Neural crest cell (in vitro differentiated cells): ENCODE measurements at regions not wholly inside any gene's neighbourhood (a gene's known extent, or its start where the extent isn't known, plus 50 kb on each side); places are given as distances from the start of the nearest gene placed in this dataset.

ENCODE experiments used
- DNase-seq: peaks from one replicate; pipeline ENCODE4 v3.0.0; 2021; ENCODE audit warnings: low read depth, mixed read lengths, low spot score
- H3K27ac Mint-ChIP-seq: one replicate; pipeline ENCODE4 v1.8.0; 2021; ENCODE audit warnings: mild to moderate bottlenecking, mixed read lengths; ENCODE audit not compliant: unreplicated experiment
- H3K27me3 Mint-ChIP-seq: 2 replicates; pipeline ENCODE4 v1.8.0; 2021; ENCODE audit warnings: low read depth, mild to moderate bottlenecking, mixed read lengths
- H3K36me3 Mint-ChIP-seq: 2 replicates; pipeline ENCODE4 v1.8.0; 2021; ENCODE audit warnings: low read depth, mild to moderate bottlenecking, mixed read lengths
- H3K4me1 Mint-ChIP-seq: 2 replicates; pipeline ENCODE4 v1.8.0; 2021; ENCODE audit warnings: mixed read lengths
- H3K4me3 Mint-ChIP-seq: one replicate; pipeline ENCODE4 v1.8.0; 2021; ENCODE audit warnings: mild to moderate bottlenecking, mixed read lengths
- H3K9me3 Mint-ChIP-seq: 2 replicates; pipeline ENCODE4 v1.8.0; 2021; ENCODE audit warnings: mixed read lengths
- CTCF ChIP-seq: fragments of 200-600 bp; sonication (generic); conservative IDR thresholded peaks from 2 replicates; pipeline ENCODE4 v1.5.0; 2021; ENCODE audit warnings: antibody characterized with exemption, mild to moderate bottlenecking

GRCh38 chr12:77724367-77724957, 106.2 kb upstream of the NAV3 start:
- TF ChIP-seq CTCF, result peak; percentile 69
- H3K9me3 Mint-ChIP-seq, result no peaks in the 10 kb centered on the region
- no peak overlapping the region for H3K4me3 Mint-ChIP-seq
- no peak for DNase-seq
- H3K36me3 Mint-ChIP-seq, result no peaks in the 10 kb centered on the region
- no peaks in the 10 kb centered on the region for H3K27me3 Mint-ChIP-seq
- H3K27ac Mint-ChIP-seq, result no peak overlapping the region
- H3K4me1 Mint-ChIP-seq, result no peaks in the 10 kb centered on the region

- no peak for TF ChIP-seq CTCF
- H3K27me3 Mint-ChIP-seq, result no peaks in the 10 kb centered on the region
- no peaks in the 10 kb centered on the region for H3K36me3 Mint-ChIP-seq
- no peak for DNase-seq
- no peak overlapping the region for H3K4me3 Mint-ChIP-seq
- H3K27ac Mint-ChIP-seq, result no peak overlapping the region
- H3K4me1 Mint-ChIP-seq, result no peaks in the 10 kb centered on the region
- no peaks in the 10 kb centered on the region for H3K9me3 Mint-ChIP-seq
Measured at GRCh38 chr12:77723308-77723707, 107.4 kb upstream of the NAV3 start.

GRCh38 chr12:77722536-77722935, 108.2 kb upstream of the NAV3 start:
- TF ChIP-seq CTCF, result no peak
- H3K4me1 Mint-ChIP-seq, result no peaks in the 10 kb centered on the region
- no peaks in the 10 kb centered on the region for H3K36me3 Mint-ChIP-seq
- no peak overlapping the region for H3K4me3 Mint-ChIP-seq
- no peak overlapping the region for H3K27ac Mint-ChIP-seq
- no peak for DNase-seq
- no peaks in the 10 kb centered on the region for H3K9me3 Mint-ChIP-seq
- no peaks in the 10 kb centered on the region for H3K27me3 Mint-ChIP-seq

- no peaks in the 10 kb centered on the region for H3K4me1 Mint-ChIP-seq
- H3K4me3 Mint-ChIP-seq, result no peak overlapping the region
- peak; percentile 45 for TF ChIP-seq CTCF
- no peaks in the 10 kb centered on the region for H3K36me3 Mint-ChIP-seq
- no peaks in the 10 kb centered on the region for H3K27me3 Mint-ChIP-seq
- no peak for DNase-seq
- H3K9me3 Mint-ChIP-seq, result no peaks in the 10 kb centered on the region
- H3K27ac Mint-ChIP-seq, result no peak overlapping the region
Measured at GRCh38 chr12:77720258-77720657, 110.4 kb upstream of the NAV3 start.

GRCh38 chr12:77710209-77710608, 120.5 kb upstream of the NAV3 start:
- DNase-seq, result no peak
- Mint-ChIP-seq H3K4me1 (no peaks in the 10 kb centered on the region), H3K4me3 (no peak overlapping the region), H3K9me3 (peaks cover 5% of the 10 kb centered on the region), H3K27me3 (no peaks in the 10 kb centered on the region), H3K36me3 (no peaks in the 10 kb centered on the region), H3K27ac (no peak overlapping the region)
- TF ChIP-seq CTCF, result no peak
